ENCODE measurements at regions not wholly inside any gene's neighbourhood (a gene's known extent, or its start where the extent isn't known, plus 50 kb on each side); places are given as distances from the start of the nearest gene placed in this dataset.

DNA sequence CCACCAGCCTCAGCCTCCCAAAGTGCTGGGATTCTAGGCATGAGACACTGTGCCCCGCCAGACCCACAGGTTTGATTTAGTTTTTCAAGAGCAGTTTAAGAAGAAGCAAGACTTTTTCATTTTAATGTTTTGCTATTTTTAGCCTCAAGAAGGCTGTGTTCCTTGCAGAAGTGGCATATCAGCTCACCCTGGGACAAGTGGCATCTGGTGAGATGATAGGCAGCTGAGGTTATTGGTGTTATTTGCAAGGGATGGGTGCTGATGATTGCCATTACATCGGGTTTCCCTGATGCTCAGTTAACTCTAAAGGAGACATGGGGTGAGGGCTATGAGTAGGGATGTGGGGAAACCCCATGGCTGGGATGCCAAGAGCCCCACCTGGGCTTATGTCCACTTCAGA lies 120.4 kb downstream of the MXRA5 start:
- H3K27ac ChIP-seq (ENCODE audit: low read depth in 1 of 2, low read length in 2 of 2): no peak overlapping the region
- no peaks in the 10 kb centered on the region for H3K27me3 ChIP-seq (ENCODE audit: control insufficient read depth in 4 of 4, insufficient read depth in 4 of 4, low read length in 3 of 4)
- H3K36me3 ChIP-seq (ENCODE audit: control insufficient read depth in 4 of 4, insufficient read depth in 3 of 4, low read depth in 1 of 4, low read length in 3 of 4): no peaks in the 10 kb centered on the region
- 82% methylated on average over 2 of the region's 2 CpGs for WGBS
- TF ChIP-seq HNF4A (conservative IDR thresholded peaks at IDR 0.05) (no peak), HNF4G (IDR thresholded peaks at IDR 0.05) (no peak), FOXA2 (IDR thresholded peaks at IDR 0.05) (no peak), EGR1 (IDR thresholded peaks at IDR 0.05; ENCODE audit: low read depth in 2 of 2) (no peak), JUND (IDR thresholded peaks at IDR 0.05) (no peak), TAF1 (conservative IDR thresholded peaks at IDR 0.05) (no peak), NR2F2 (IDR thresholded peaks at IDR 0.05) (no peak), RXRA (IDR thresholded peaks at IDR 0.05) (no peak), GABPA (IDR thresholded peaks at IDR 0.05 in 1 of 2, conservative IDR thresholded peaks at IDR 0.05 in 1 of 2) (no peak), SP1 (IDR thresholded peaks at IDR 0.05) (no peak), FOXA1 (IDR thresholded peaks at IDR 0.05) (no peak), RAD21 (IDR thresholded peaks at IDR 0.05) (no peak), YY1 (IDR thresholded peaks at IDR 0.05) (no peak)
- TF ChIP-seq, protein P1, sequence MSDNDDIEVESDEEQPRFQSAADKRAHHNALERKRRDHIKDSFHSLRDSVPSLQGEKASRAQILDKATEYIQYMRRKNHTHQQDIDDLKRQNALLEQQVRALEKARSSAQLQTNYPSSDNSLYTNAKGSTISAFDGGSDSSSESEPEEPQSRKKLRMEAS (IDR thresholded peaks at IDR 0.05): no peak
- TF ChIP-seq, protein P2, sequence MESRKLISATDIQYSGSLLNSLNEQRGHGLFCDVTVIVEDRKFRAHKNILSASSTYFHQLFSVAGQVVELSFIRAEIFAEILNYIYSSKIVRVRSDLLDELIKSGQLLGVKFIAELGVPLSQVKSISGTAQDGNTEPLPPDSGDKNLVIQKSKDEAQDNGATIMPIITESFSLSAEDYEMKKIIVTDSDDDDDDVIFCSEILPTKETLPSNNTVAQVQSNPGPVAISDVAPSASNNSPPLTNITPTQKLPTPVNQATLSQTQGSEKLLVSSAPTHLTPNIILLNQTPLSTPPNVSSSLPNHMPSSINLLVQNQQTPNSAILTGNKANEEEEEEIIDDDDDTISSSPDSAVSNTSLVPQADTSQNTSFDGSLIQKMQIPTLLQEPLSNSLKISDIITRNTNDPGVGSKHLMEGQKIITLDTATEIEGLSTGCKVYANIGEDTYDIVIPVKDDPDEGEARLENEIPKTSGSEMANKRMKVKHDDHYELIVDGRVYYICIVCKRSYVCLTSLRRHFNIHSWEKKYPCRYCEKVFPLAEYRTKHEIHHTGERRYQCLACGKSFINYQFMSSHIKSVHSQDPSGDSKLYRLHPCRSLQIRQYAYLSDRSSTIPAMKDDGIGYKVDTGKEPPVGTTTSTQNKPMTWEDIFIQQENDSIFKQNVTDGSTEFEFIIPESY (IDR thresholded peaks at IDR 0.05): no peak
- TF ChIP-seq, protein P3, sequence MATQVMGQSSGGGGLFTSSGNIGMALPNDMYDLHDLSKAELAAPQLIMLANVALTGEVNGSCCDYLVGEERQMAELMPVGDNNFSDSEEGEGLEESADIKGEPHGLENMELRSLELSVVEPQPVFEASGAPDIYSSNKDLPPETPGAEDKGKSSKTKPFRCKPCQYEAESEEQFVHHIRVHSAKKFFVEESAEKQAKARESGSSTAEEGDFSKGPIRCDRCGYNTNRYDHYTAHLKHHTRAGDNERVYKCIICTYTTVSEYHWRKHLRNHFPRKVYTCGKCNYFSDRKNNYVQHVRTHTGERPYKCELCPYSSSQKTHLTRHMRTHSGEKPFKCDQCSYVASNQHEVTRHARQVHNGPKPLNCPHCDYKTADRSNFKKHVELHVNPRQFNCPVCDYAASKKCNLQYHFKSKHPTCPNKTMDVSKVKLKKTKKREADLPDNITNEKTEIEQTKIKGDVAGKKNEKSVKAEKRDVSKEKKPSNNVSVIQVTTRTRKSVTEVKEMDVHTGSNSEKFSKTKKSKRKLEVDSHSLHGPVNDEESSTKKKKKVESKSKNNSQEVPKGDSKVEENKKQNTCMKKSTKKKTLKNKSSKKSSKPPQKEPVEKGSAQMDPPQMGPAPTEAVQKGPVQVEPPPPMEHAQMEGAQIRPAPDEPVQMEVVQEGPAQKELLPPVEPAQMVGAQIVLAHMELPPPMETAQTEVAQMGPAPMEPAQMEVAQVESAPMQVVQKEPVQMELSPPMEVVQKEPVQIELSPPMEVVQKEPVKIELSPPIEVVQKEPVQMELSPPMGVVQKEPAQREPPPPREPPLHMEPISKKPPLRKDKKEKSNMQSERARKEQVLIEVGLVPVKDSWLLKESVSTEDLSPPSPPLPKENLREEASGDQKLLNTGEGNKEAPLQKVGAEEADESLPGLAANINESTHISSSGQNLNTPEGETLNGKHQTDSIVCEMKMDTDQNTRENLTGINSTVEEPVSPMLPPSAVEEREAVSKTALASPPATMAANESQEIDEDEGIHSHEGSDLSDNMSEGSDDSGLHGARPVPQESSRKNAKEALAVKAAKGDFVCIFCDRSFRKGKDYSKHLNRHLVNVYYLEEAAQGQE (IDR thresholded peaks at IDR 0.05): no peak
- TF ChIP-seq, protein P4, sequence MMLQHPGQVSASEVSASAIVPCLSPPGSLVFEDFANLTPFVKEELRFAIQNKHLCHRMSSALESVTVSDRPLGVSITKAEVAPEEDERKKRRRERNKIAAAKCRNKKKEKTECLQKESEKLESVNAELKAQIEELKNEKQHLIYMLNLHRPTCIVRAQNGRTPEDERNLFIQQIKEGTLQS (IDR thresholded peaks at IDR 0.05): no peak
- TF ChIP-seq, protein P5, sequence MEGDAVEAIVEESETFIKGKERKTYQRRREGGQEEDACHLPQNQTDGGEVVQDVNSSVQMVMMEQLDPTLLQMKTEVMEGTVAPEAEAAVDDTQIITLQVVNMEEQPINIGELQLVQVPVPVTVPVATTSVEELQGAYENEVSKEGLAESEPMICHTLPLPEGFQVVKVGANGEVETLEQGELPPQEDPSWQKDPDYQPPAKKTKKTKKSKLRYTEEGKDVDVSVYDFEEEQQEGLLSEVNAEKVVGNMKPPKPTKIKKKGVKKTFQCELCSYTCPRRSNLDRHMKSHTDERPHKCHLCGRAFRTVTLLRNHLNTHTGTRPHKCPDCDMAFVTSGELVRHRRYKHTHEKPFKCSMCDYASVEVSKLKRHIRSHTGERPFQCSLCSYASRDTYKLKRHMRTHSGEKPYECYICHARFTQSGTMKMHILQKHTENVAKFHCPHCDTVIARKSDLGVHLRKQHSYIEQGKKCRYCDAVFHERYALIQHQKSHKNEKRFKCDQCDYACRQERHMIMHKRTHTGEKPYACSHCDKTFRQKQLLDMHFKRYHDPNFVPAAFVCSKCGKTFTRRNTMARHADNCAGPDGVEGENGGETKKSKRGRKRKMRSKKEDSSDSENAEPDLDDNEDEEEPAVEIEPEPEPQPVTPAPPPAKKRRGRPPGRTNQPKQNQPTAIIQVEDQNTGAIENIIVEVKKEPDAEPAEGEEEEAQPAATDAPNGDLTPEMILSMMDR (IDR thresholded peaks at IDR 0.05; ENCODE audit: low read depth, low read length, missing input control): no peak
- H3K4me1 ChIP-seq (ENCODE audit: control insufficient read depth in 4 of 4, insufficient read depth in 4 of 4, low read length in 3 of 4): no peaks in the 10 kb centered on the region
- no peak overlapping the region for H3K4me3 ChIP-seq (ENCODE audit: low read depth in 1 of 3, low read length in 3 of 3)
- no peak for DNase-seq (ENCODE audit: low spot score)
- no peak overlapping the region for H3K9ac ChIP-seq (ENCODE audit: low read depth in 1 of 2, low read length in 2 of 2)
- H3K9me3 ChIP-seq (ENCODE audit: control insufficient read depth in 4 of 4, low read length in 3 of 4): no peaks in the 10 kb centered on the region
